GM18870 (cell line): ENCODE measurements at regions not wholly inside any gene's neighbourhood (a gene's known extent, or its start where the extent isn't known, plus 50 kb on each side); places are given as distances from the start of the nearest gene placed in this dataset.

Source experiments
- ATAC-seq: cut with Tn5 transposase; IDR thresholded peaks from one replicate; pipeline ENCODE4 v1.9.1; 2021; ENCODE audit warnings: moderate library complexity; ENCODE audit not compliant: unreplicated experiment

DNA sequence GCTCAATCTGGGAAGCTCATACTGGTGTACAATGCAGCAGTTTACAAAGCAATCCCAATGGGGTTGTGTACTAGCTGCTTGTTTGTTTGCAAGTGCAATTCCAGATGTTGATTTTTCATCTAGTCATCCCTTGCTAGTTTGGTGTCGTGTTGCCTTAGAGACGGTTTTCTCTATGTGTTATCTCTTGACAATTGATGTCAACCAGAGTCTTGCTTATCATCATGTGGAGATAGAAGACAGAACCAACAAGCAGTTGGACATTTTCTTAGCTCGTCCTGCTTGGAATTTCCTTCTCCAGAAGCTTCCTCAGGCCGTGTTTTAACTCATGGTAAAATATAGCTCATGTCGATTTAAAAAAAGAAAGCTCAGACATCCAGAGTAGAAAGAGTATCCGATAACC lies 262.0 kb upstream of the KCNH8 start:
- ATAC-seq, result no peak

DNA sequence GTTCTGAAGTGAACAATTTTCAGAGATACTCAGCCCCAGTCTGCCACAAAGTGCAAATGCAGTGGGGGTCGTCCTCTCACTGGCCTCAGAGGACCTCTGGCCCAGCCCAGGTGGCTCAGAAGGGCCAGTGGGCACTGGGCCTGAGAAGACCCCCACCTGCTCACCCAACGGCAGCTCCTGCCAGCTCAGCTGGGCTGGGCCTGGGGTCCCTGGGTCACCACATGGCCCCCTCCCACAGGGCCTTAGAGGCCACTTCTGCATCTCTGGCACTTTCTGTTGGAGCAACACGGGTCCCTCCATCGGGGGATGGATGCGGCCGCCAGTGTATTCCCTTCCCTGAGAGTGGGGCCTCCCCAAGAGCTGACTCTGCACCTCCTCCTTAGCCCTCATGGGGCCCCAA lies 262.7 kb upstream of the KCNH8 start:
- ATAC-seq, result no peak

DNA sequence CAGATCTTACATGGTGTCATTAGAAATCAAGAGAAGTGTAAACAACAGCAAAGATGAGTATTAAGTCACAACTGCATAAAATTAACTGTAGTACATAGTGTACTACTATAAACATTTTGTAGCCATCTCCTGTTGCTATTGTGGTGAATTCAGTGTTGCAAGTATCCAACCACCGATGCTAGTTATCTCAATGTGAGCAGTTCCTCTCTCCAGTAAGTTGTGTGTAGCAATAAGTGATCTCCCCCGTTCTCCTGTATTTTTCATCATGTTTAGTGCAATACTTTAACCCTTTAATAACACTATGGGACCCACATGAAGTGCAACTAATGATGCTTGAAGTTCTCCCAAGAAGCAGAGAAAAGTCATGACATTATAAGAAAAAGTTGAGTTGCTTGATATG lies 264.7 kb upstream of the KCNH8 start:
- no peak for ATAC-seq

DNA sequence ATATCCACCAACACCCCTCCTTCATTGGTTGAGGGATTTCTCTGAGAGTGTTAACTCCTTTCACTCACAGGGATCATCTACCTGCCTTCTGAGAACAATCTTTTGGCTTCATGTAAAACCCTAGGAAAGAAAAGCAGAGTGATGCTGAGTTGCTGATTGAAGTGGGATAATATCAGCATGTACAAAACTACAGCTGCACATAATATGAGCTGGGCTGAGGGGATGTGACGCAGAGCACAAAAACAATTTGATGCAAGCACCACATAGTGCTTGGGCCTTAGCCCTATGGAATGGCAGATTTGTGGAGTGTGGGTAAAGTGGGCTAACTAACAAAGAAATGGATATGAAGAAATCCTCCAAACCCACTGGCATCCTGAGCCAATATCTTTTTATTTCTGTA lies 267.6 kb upstream of the KCNH8 start:
- ATAC-seq, result no peak

DNA sequence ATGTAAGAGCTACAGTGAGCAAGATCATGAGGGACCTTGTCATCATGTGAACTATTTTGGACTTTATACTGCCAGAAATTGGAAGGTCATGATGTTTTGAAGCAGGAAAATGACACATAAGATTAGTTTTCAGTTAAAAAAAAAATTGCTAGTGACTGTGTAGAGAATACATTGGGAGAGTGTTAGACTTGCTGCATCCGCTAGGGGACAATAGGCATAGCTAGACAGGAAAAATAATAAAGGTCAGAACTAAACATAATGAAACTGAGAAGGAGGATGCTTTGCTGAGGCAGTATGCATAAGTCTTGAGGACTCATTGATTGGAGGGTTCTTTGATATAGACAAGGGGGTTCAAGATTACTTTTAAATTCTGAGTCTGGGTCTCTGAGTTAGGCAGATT lies 275.8 kb upstream of the KCNH8 start:
- ATAC-seq, result no peak

DNA sequence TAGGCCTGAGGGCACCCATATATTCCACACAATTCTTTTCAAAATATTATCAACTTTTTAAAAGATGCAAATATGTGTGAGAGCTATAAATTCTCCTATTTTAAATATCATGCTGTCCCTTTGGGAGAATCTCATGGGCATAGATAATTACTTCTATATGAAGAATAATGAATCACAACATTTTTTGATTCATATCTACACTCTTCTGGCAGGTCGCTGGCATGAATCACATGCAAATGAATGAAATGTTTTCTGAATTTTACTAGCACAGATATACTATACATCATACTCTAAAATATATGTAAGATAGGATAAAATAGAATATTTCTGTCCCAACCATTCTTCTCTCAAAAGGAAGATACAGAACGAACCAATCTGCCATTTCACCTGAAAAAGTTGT lies 277.7 kb upstream of the KCNH8 start:
- no peak for ATAC-seq

DNA sequence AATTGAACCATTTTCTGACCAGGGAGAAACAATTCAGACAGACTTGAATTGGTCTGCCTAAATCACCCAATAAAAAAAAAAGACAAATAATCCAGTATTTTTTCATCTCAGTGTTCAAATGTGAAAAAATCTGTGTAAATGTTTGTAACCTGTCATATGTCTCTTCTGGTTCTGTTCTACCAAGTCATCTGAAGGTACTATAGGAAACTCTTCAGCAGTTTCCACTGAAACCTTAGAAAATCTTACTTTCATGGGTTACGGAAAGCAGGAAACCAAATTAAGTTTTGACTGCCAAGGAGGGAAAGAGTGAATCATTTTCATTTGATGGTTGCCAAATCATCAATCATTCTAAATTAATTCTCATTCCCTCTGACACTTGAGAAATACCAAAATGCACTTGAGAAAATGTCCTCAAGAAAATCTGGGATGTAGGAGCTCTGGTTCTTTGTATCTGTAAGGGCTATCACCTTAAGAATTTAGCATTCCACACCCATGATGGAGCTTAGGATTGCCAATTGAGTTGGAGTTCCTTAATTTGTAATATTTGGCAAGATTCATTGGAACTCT lies 278.2 kb upstream of the KCNH8 start:
- no peak for ATAC-seq

DNA sequence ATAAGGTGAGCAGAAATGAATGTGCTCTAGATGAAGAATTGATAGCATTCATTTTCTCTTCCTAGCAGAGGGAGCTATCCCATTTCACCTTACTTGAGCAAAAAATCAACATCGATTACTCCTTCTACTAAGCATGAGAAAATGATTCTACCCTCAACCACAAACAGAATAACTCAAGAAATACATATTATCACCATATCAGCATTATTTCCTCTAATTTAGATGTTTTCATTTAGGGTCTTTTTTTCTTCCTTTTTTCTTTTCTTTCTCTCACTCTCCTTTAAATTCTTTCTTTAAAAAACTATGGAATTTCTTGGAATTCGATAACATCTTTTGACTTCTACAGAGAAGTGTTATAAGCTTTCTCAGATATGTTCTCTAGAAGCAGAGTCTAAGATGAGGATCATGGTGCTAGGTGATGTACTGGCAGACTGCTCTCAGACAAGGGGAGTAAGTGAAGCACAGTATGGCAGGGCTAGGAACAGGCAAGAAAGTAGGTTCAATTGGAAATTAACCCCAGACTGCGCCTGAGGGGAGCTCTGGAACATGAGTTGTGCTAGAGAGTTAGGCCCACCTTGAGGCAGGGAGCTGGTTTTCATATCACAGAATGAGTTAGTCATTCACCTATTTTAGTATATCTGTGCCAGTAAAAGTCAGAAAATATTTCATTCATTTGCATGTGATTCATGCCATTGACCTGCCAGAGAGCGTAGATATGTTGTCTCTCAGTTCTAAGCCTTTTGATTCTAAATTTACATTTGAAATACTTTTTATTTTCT lies 279.2 kb upstream of the KCNH8 start:
- ATAC-seq, result no peak

DNA sequence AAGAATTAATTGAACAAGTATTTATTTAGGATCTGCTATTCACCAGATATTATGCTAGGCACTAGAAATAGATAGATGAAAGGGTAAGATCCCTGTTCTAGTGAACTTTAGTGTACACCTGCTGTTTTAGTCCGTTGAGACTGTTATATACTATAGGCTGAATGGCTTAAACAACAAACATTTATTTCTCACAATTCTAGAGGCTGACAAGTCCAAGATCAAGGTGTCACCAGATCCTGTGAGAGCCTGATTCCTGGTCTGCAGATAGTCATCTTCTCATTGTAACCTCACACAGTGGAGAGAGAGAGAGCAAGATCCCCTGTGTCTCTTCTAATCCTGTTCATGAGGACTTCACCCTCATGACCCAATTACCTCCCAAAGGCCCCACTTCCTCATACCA lies 281.4 kb upstream of the KCNH8 start:
- no peak for ATAC-seq

DNA sequence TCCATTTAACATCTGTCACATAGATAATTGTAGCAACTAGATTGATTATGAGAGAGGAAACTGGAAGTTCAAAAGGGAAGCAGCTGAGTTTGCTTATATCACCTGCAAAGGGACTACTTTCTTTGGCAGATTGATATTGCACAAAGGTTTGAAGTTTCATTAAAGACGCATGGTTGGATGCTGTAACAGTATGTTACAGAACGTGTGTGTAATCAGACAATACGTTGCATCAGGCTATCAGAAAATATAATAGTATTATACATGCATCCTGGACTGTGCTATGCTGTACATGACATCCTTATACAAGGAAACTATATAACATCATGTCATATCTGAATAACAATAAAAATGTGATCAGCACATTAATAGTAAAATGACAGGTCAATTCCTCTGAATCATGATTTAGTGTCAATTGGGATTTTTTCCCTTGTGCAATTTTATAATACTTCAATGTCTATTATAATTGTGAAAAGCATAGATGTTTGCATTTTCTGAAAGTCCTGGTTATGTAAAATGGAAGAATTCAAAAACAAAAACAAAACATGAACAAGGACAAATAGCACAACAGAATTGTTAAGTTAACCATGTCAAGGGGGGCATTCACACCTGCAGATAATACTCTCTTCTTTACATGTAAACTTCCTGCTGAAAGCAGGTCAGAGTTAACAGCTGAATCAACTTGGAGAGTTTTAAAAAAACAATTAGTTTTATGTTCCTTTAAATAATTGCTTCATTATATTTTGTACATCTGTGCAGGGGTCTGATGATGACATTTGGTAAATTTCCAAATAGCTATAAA lies 283.2 kb upstream of the KCNH8 start:
- no peak for ATAC-seq

DNA sequence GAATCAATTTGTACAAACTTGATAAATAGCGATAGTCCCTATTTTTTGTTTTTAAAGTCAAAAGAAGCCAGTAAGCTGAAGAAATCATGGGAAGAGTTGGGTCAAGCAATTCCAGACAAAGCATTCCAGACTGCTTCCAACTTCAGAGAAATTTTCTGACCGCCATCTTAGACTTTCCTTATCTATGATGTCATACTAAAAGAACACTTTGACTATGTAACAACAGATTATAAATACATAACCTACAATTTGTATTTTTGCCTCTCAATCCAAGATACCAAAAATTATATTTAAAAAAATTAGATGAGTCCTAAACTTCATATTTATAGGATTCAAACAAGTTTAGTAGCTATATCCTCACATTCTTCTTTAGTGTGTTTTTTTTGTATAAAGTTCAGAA lies 286.2 kb upstream of the KCNH8 start:
- ATAC-seq, result no peak

DNA sequence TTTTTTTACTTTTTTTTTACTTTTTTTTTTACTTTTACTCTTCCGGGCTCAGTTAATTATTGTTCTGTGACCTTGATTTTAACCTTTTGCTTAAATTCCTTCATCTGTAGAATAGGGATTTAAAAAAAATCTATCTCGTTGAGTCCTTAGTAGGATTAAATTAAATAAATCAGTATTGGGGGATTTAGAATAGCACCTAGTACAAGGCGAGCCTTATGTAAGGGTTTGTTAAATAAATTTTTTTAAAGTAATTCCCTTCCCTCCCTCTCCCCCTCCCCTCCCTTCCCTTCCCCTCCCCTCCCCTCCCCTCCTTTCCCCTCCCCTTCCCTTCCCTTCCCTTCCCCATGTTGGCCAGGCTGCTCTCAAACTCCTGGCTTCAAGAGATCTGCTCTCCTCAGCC lies 287.2 kb upstream of the KCNH8 start:
- ATAC-seq, result no peak

DNA sequence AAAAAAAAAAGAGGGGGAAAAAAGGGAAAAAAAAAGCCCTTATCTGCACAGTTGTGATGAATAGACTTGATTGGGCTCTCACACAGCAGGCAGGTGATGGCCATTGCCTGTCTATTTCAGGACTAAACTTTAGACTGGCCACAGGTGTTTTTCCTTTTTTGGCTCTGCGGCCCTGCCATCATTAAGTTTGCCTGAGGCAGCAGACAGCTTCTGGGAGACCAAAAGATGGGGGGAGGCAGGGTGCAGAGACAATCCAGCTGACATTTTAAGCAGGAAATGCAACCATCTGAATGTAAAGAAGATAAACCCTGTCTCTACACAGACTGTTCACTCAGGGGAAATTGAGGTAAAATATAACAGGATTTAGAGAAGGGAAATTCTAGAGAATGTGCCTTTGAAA lies 295.0 kb upstream of the KCNH8 start:
- no peak for ATAC-seq

DNA sequence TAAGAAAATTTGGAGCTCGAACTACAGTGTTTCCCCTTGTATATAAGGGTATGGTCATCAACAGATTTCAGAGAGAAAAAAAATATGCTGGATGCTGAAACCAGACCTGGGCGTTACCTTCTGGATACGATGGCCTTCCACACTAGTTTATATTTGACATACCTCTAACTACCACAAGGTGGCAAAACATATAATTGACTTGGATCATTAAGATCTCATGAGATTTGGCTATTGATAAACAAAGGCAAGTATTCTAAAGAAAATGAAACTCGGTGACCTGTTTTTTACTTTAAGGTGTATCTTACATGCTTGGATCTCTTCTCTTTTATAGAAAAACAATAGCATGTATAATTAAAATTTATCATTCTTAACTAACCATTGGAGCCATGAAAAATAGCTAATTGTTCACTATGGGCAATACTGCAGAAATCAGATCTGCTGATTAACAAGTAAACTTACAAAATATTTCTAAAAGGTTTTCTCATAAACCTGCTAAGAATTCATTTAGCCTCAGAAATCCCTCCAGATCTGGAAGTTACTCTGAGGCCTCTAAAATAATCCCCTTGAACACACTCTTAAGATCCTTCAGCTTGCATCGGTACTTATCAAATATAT lies 300.6 kb upstream of the KCNH8 start:
- ATAC-seq, result no peak

DNA sequence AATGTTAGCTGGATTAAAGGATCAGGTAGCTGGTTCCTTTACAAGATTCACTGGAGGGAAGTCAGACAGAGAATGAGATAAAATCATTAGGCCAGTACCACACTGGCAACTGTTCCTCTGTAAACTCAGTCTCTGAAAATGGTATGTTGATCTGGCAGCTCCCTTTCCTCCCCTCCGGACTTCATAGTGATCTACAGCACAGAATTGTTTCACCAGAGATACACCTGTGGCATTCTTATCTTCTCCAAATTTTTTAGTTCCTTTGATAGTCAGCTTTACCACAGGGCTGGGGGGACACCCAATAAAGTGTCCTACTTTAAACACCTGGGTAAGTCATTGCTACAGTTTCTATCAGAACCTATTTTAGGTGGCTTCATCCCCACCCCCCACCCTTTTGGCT lies 304.3 kb upstream of the KCNH8 start:
- ATAC-seq, result no peak

DNA sequence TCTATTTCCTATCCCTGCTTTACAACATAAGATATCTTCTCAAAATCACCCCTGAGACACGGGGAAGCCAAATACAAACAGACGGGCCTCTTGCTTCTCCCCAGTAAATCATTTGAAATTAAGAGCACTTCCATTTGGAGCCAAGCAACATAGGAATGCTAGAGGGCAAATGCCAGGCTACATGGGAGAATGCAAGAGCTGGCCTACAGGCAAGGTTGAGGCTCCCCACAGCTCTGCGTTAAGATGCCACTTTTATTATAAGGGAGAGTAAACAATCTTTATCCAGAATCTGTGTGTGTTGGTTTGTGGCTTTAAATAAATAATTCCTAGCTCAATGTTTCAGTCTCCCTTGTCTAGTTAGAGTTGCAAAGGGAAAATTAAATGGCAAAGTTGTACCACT lies 305.1 kb upstream of the KCNH8 start:
- ATAC-seq, result no peak

DNA sequence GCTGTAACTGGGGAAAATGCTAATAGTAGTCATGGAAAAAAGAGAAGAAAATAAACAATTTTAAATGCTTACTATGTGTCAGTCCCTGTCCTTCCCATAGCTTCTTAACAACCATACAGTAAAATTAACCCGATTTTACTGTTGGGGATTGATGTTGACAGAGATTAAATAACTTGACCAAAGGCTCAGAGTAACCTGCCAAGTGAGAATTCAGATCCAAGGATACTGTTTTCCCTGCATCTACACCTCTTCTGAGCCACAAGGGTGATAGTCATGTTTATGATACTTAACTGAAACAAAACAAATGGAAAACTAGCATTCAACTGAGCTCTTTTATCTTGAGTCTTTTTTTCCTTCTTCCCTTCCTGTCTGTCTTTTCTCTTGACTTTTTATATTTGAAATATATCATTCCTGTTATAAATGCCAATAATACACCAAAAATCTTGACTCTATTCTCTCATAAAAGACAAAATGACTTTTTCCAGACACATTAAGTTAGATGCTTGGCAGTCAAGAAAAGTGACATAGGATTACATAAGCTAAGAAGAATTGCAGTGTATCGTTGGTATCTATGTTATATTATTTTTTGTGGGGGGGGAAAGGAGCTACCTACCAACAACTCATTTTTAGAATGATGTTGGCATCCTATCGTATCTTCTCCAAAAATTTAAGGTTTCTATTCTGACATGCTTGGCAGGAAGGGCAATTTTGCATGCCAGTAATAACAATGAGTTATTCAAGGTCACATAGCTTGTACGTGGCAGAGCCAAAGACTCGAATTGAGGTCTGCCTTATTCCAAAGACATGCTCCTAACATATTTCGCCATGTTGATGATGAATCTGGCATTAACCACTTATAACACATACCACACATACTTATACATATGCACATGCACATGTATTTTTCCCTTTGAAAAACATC lies 306.6 kb upstream of the KCNH8 start:
- no peak for ATAC-seq

DNA sequence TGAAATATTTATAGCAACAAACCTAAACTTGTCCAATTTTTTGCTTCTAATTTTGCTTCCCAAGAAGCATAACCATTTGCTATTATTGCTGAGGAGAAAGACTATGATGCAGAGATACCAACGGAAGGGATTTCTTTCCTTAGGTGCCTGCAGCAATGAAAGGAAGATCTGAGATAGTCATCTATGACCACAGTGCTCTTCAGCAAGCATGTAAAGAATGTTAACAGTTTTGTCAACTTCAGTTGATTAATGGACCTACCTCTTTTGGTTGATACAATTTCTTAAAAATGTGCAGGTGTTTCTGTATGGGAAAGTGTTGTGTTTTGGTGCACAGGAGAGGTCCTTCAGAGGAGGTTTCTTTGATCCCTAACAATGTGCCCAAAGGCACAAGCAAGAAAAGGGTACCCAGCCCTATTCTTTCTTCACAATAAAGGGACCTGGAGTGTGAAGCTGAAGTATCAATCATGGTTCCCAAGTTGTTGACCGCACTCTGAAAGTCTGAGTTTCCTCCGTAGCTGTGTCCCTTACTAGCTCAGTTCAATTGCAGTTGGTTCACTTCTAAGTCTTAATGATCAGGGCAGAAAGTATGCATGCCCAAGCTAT lies 307.7 kb upstream of the KCNH8 start:
- no peak for ATAC-seq

DNA sequence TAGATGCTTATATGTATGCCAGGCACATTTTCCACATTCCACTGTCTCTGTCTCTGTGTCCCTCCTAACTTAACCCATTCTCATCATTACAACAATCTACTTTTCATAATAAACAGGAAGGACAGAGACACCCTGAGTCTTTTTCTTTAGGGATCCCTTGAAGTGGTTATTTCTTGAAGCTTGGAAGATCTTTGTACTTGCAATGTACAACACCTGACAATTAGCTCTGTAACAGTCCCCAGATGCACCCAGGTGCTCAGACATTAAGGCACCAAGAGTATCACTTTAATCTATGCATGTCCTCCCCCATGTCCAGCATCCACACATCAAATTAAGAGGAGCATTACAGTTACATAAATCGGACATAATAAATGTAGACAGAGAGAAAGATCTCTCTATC lies 309.6 kb upstream of the KCNH8 start:
- ATAC-seq, result no peak

DNA sequence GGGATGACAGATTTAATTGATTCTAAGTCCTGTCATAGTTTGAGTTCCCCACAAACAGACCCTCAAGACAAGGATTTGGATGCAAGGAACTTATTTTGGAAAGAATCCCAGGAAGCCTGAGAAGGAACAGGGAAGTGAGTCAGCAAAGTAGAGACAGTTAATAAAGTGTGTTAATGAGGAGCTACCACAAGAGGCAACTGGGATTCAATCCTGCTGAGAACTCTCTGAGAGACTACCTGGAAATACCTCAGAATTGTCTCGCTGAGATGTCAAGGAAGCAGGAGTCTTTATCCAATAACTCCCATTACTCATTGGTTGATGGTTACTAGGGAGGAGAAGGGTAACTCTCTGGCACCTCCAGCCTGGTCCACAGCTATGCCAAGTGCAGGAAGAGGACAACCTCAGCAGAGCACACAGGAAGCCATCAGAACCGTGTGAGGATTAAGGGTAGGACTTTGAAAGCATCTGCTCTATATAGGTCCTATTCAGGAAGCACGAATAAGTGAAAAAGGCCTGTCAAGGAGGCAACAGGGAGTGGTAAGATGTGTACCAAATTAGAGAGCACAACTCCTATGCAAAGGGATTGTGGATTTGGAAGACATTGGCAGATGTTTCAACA lies 311.1 kb upstream of the KCNH8 start:
- ATAC-seq, result no peak
